GM12878 (cell line): ENCODE measurements at regions not wholly inside any gene's neighbourhood (a gene's known extent, or its start where the extent isn't known, plus 50 kb on each side); places are given as distances from the start of the nearest gene placed in this dataset.

Experiments used
- ATAC-seq: fragments of 200-7000 bp; cut with Tn5 transposase; 3 replicates; pipeline ENCODE4 v1.9.1; 2020; ENCODE audit warnings: mild to moderate bottlenecking, moderate library complexity
- BruUV-seq: library from RNA; stranded (reverse); fragments of 400-500 nt; replicated peaks from 2 replicates; lab custom pipeline; 2021; lab: Mats Ljungman, UMichigan
- CTCF ChIA-PET: fragments of 300-600 bp; sonication (Branson Sonifier 250); formaldehyde crosslinking; extraction: SDS; loops from one replicate; lab custom pipeline; 2021; ENCODE audit warnings: inconsistent platforms; lab: Yijun Ruan, JAX
- POLR2A ChIA-PET: fragments of 350-600 bp; formaldehyde crosslinking; extraction: SDS; loops from one replicate; lab custom pipeline; 2021; ENCODE audit warnings: inconsistent platforms; lab: Charles Lee
- RAD21 ChIA-PET: fragments of 300-600 bp; sonication (Branson Sonifier 250); formaldehyde crosslinking; loops from one replicate; lab custom pipeline; 2023; ENCODE audit warnings: antibody characterized with exemption; ENCODE audit not compliant: unreplicated experiment; lab: Charles Lee
- SMC1A ChIA-PET: fragments of 300-600 bp; sonication (Branson Sonifier 250); formaldehyde crosslinking; loops from one replicate; lab custom pipeline; 2023; ENCODE audit not compliant: unreplicated experiment, uncharacterized antibody; lab: Charles Lee
- DNase-seq: peaks from one replicate; pipeline ENCODE4 v3.0.0-alpha.2; 2011; ENCODE audit warnings: low read depth, low spot score
- FAIRE-seq: peaks from 3 replicates; lab custom pipeline; 2011; peaks lifted over from hg19 to GRCh38; lab: Jason Lieb, UNC
- H2AFZ ChIP-seq: 2 replicates; pipeline ENCODE4 v1.6.0; 2011; ENCODE audit warnings: low read depth, low read length, control low read depth; ENCODE audit not compliant: control insufficient read depth
- H3K27ac ChIP-seq: 2 replicates; pipeline ENCODE4 v1.5.1; 2011; ENCODE audit warnings: control low read depth; ENCODE audit not compliant: control insufficient read depth, insufficient read depth
- H3K27me3 ChIP-seq, 2 experiments: replicated peaks in 1 of 2; 2 replicates each; pipeline versions ENCODE4 v1.6.0 to v1.6.1; 2011; ENCODE audit warnings: low read length in 1 of 2; ENCODE audit not compliant: control insufficient read depth in 2 of 2, insufficient read depth in 2 of 2
- H3K36me3 ChIP-seq, 2 experiments: 2 replicates each; pipeline ENCODE4 v1.5.1; 2011; ENCODE audit warnings: low read length in 1 of 2; ENCODE audit not compliant: control insufficient read depth in 2 of 2, insufficient read depth in 2 of 2
- H3K4me1 ChIP-seq: 2 replicates; pipeline ENCODE4 v1.6.1; 2011; ENCODE audit warnings: mild to moderate bottlenecking, low read length, moderate library complexity, mixed read lengths; ENCODE audit not compliant: control insufficient read depth, insufficient read depth
- H3K4me2 ChIP-seq: 2 replicates; pipeline ENCODE4 v1.6.0; 2011; ENCODE audit warnings: control low read depth; ENCODE audit not compliant: control insufficient read depth, insufficient read depth
- H3K4me3 ChIP-seq: fragments of 200-600 bp; sonication (generic); 2 replicates; pipeline ENCODE4 v1.5.1; 2016
- H3K79me2 ChIP-seq: 2 replicates; pipeline ENCODE4 v1.6.0; 2011; ENCODE audit warnings: low read length; ENCODE audit not compliant: control insufficient read depth, insufficient read depth
- H3K9ac ChIP-seq: 2 replicates; pipeline ENCODE4 v1.8.0; 2011; ENCODE audit warnings: low read length, control low read depth, mixed read lengths; ENCODE audit not compliant: control insufficient read depth, insufficient read depth
- H3K9me3 ChIP-seq: replicated peaks from 3 replicates; pipeline ENCODE4 v1.5.1; 2011; ENCODE audit warnings: mild to moderate bottlenecking, low read length; ENCODE audit not compliant: control insufficient read depth, insufficient read depth
- H4K20me1 ChIP-seq: 2 replicates; pipeline ENCODE4 v1.6.0; 2011; ENCODE audit not compliant: control insufficient read depth, insufficient read depth
- ASH2L ChIP-seq: fragments of 300-600, 200-600 bp; sonication (generic); IDR thresholded peaks from 2 replicates; pipeline ENCODE4 v1.6.1; 2017; ENCODE audit warnings: low read depth, mild to moderate bottlenecking, borderline replicate concordance
- CEBPB ChIP-seq, 2 experiments: fragments of 150-350 bp in 1 of 2; IDR thresholded peaks; 2 replicates each; pipeline ENCODE4 v1.6.1; 2012 to 2014; ENCODE audit warnings: low read depth in 2 of 2, low read length in 2 of 2, borderline replicate concordance in 1 of 2, inconsistent platforms in 1 of 2
- CHD2 ChIP-seq: IDR thresholded peaks from 2 replicates; pipeline ENCODE4 v1.6.1; 2011; ENCODE audit warnings: low read depth, low read length, improper control_type of control experiment, borderline replicate concordance
- CHD4 ChIP-seq: fragments of 200-600 bp; sonication (generic); IDR thresholded peaks from 2 replicates; pipeline ENCODE4 v1.6.1; 2016; ENCODE audit warnings: mild to moderate bottlenecking
- CREB1 ChIP-seq: IDR thresholded peaks from 2 replicates; pipeline ENCODE4 v1.6.1; 2012; ENCODE audit warnings: low read depth, mild to moderate bottlenecking, inconsistent platforms
- ESRRA ChIP-seq: IDR thresholded peaks from 2 replicates; pipeline ENCODE4 v1.6.1; 2012; ENCODE audit warnings: mild to moderate bottlenecking, low read length, improper control_type of control experiment
- IKZF2 ChIP-seq, 2 experiments: fragments of 450-650 bp; IDR thresholded peaks; 2 replicates each; pipeline ENCODE4 v1.6.1; 2017; ENCODE audit warnings: mild to moderate bottlenecking in 2 of 2, moderate library complexity in 2 of 2
- NBN ChIP-seq: fragments of 450-650 bp; IDR thresholded peaks from 2 replicates; pipeline ENCODE4 v1.6.1; 2016
- NFXL1 ChIP-seq: fragments of 450-650 bp; IDR thresholded peaks from 2 replicates; pipeline ENCODE4 v1.6.1; 2017; ENCODE audit warnings: antibody characterized with exemption, mild to moderate bottlenecking, borderline replicate concordance
- NFYB ChIP-seq: IDR thresholded peaks from 2 replicates; pipeline ENCODE4 v1.6.1; 2011; ENCODE audit warnings: low read depth, mild to moderate bottlenecking, low read length, improper control_type of control experiment, moderate library complexity; ENCODE audit not compliant: insufficient read depth
- PAX8 ChIP-seq: fragments of 450-650 bp; IDR thresholded peaks from 2 replicates; pipeline ENCODE4 v1.6.1; 2017; ENCODE audit warnings: mild to moderate bottlenecking, moderate library complexity
- POLR2AphosphoS5 ChIP-seq: IDR thresholded peaks from 2 replicates; pipeline ENCODE4 v1.6.1; 2011; ENCODE audit warnings: mild to moderate bottlenecking, low read length, inconsistent platforms
- RAD51 ChIP-seq: fragments of 450-650 bp; IDR thresholded peaks from 2 replicates; pipeline ENCODE4 v1.6.1; 2016; ENCODE audit warnings: moderate library complexity, mild to moderate bottlenecking, inconsistent platforms
- SIN3A ChIP-seq: IDR thresholded peaks from 2 replicates; pipeline ENCODE4 v1.6.1; 2012; ENCODE audit warnings: low read depth, low read length, improper control_type of control experiment
- USF1 ChIP-seq: IDR thresholded peaks from 2 replicates; pipeline ENCODE4 v1.6.1; 2011; ENCODE audit warnings: borderline replicate concordance, low read depth, mild to moderate bottlenecking, moderate library complexity, mixed read lengths, low read length; ENCODE audit not compliant: insufficient read depth; ENCODE audit errors: extremely low read length
- WGBS: methylation state at CpG from one replicate; pipeline ENCODE4 v1.1.6; 2016; ENCODE audit warnings: low lambda C conversion rate; ENCODE audit not compliant: insufficient replicate concordance, insufficient coverage; ENCODE audit errors: missing lambda C conversion rate; 5-methylcytosine and 5-hydroxymethylcytosine counted together
- in situ Hi-C: fragments of 300-500 bp; cut with MboI; formaldehyde crosslinking; loops from 9 replicates; pipeline ENCODE4 v1.14.3; 2018; ENCODE audit warnings: mixed read lengths
- intact Hi-C: fragments of 100-400 bp; cut with micrococcal nuclease; formaldehyde crosslinking; loops from one replicate; pipeline ENCODE4 v1.14.2; 2022; ENCODE audit not compliant: unreplicated experiment
- TF ChIP-seq, protein P1 (sequence below): fragments of 450-650 bp; formaldehyde crosslinking; IDR thresholded peaks from 2 replicates; pipeline ENCODE4 v1.4.0; 2020; ENCODE audit warnings: mild to moderate bottlenecking, moderate library complexity

DNA sequence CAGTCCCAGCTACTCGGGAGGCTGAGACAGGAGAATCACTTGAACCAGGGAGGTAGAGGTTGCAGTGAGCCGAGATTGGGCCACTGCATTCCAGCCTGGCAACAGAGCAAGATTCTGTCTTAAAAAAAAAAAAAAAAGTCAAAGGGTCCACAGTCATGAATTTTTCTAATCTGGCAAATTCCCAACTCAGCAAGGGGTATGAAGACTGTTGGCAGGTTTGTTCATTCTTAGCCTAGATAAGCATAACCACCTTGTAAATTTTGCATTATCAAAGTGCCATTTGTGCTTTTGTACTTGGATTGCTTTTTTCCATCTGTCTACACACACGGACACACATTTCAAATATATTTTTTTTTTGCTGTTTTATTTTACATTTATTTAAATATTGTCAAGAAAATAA lies 299.8 kb upstream of the NUDT12 start:
- 16% methylated on average over 3 of the region's 3 CpGs for WGBS
- H3K27me3 ChIP-seq: no peaks in the 10 kb centered on the region
- no TSS peak for BruUV-seq
- H4K20me1 ChIP-seq: no peaks in the 10 kb centered on the region
- RAD21 ChIA-PET: no interaction called here
- no peaks in the 10 kb centered on the region for H3K9me3 ChIP-seq
- no peak overlapping the region for H2AFZ ChIP-seq
- H3K4me3 ChIP-seq: no peak overlapping the region
- FAIRE-seq: no peak
- DNase-seq: no peak
- in situ Hi-C loops (no loop called here), intact Hi-C loops (no loop called here)
- no peaks in the 10 kb centered on the region for H3K79me2 ChIP-seq
- TF ChIP-seq NBN: no peak
- TF ChIP-seq CEBPB (IDR thresholded peaks at IDR 0.05; ENCODE audit: borderline replicate concordance in 1 of 2, low read depth in 2 of 2, low read length in 2 of 2): no peak
- TF ChIP-seq NFXL1: no peak
- no peak for TF ChIP-seq PAX8
- no peak for TF ChIP-seq CHD2
- TF ChIP-seq USF1: no peak
- no peak for TF ChIP-seq CREB1
- no peak for TF ChIP-seq ASH2L
- no peak for TF ChIP-seq IKZF2 (IDR thresholded peaks at IDR 0.05)
- TF ChIP-seq, protein P1, sequence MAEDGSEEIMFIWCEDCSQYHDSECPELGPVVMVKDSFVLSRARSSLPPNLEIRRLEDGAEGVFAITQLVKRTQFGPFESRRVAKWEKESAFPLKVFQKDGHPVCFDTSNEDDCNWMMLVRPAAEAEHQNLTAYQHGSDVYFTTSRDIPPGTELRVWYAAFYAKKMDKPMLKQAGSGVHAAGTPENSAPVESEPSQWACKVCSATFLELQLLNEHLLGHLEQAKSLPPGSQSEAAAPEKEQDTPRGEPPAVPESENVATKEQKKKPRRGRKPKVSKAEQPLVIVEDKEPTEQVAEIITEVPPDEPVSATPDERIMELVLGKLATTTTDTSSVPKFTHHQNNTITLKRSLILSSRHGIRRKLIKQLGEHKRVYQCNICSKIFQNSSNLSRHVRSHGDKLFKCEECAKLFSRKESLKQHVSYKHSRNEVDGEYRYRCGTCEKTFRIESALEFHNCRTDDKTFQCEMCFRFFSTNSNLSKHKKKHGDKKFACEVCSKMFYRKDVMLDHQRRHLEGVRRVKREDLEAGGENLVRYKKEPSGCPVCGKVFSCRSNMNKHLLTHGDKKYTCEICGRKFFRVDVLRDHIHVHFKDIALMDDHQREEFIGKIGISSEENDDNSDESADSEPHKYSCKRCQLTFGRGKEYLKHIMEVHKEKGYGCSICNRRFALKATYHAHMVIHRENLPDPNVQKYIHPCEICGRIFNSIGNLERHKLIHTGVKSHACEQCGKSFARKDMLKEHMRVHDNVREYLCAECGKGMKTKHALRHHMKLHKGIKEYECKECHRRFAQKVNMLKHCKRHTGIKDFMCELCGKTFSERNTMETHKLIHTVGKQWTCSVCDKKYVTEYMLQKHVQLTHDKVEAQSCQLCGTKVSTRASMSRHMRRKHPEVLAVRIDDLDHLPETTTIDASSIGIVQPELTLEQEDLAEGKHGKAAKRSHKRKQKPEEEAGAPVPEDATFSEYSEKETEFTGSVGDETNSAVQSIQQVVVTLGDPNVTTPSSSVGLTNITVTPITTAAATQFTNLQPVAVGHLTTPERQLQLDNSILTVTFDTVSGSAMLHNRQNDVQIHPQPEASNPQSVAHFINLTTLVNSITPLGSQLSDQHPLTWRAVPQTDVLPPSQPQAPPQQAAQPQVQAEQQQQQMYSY (CRISPR knock-in tag): no peak
- no peak for TF ChIP-seq NFYB
- TF ChIP-seq RAD51: no peak
- no peak for TF ChIP-seq SIN3A
- TF ChIP-seq ESRRA: no peak
- no peak for TF ChIP-seq CHD4
- TF ChIP-seq POLR2AphosphoS5: no peak
- POLR2A ChIA-PET: no interaction called here
- no peaks in the 10 kb centered on the region for H3K36me3 ChIP-seq
- CTCF ChIA-PET: no interaction called here
- ATAC-seq: no peak
- H3K9ac ChIP-seq: no peak overlapping the region
- SMC1A ChIA-PET: no interaction called here
- H3K4me1 ChIP-seq: no peaks in the 10 kb centered on the region
- no peak overlapping the region for H3K4me2 ChIP-seq
- no peak overlapping the region for H3K27ac ChIP-seq
